ENCODE measurements at regions not wholly inside any gene's neighbourhood (a gene's known extent, or its start where the extent isn't known, plus 50 kb on each side); places are given as distances from the start of the nearest gene placed in this dataset.

DNA sequence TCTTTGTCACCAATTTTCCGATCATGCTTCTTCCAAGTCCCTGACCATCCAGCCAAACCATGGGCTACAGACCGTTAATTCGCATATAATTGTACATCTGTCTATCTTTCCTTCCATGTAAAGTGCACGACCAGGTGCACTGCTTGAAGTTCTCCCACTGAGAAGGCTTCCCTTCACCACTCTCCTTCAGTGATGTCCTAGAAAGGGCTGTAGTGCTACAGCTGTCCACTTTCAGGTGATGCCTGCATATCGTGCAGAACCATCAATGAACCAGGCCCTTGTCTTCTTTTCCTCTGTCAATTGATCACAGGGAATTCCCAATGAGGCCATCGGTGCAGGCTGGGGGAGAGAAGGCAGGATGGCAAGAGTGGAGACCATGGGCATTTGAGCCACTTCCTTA, 148.9 kb downstream of the TMEM182 start:
- TF ChIP-seq, protein P1, sequence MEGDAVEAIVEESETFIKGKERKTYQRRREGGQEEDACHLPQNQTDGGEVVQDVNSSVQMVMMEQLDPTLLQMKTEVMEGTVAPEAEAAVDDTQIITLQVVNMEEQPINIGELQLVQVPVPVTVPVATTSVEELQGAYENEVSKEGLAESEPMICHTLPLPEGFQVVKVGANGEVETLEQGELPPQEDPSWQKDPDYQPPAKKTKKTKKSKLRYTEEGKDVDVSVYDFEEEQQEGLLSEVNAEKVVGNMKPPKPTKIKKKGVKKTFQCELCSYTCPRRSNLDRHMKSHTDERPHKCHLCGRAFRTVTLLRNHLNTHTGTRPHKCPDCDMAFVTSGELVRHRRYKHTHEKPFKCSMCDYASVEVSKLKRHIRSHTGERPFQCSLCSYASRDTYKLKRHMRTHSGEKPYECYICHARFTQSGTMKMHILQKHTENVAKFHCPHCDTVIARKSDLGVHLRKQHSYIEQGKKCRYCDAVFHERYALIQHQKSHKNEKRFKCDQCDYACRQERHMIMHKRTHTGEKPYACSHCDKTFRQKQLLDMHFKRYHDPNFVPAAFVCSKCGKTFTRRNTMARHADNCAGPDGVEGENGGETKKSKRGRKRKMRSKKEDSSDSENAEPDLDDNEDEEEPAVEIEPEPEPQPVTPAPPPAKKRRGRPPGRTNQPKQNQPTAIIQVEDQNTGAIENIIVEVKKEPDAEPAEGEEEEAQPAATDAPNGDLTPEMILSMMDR (conservative IDR thresholded peaks at IDR 0.05; ENCODE audit: low read depth, low read length): no peak
- no peak for TF ChIP-seq POLR2A (IDR thresholded peaks at IDR 0.05; ENCODE audit: low read depth, low read length)
- TF ChIP-seq RFX5 (IDR thresholded peaks at IDR 0.05; ENCODE audit: low read depth, low read length): no peak
- no peak for TF ChIP-seq RCOR1 (IDR thresholded peaks at IDR 0.05; ENCODE audit: insufficient replicate concordance, low read length)
- TF ChIP-seq, protein P2, sequence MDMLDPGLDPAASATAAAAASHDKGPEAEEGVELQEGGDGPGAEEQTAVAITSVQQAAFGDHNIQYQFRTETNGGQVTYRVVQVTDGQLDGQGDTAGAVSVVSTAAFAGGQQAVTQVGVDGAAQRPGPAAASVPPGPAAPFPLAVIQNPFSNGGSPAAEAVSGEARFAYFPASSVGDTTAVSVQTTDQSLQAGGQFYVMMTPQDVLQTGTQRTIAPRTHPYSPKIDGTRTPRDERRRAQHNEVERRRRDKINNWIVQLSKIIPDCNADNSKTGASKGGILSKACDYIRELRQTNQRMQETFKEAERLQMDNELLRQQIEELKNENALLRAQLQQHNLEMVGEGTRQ (IDR thresholded peaks at IDR 0.05; ENCODE audit: low read depth, low read length): no peak
- no peak for TF ChIP-seq MXI1 (IDR thresholded peaks at IDR 0.05; ENCODE audit: borderline replicate concordance, low read depth, low read length)
